ENCODE measurements at regions not wholly inside any gene's neighbourhood (a gene's known extent, or its start where the extent isn't known, plus 50 kb on each side); places are given as distances from the start of the nearest gene placed in this dataset.
A peak's percentile ranks its signal among the peaks of the same experiment; 100 is the strongest.

- Histone ChIP-seq H3K4me3 (no peak overlapping the region), H4K20me1 (replicated peaks; ENCODE audit: insufficient read depth) (no peaks in the 10 kb centered on the region), H3K27ac (ENCODE audit: low read depth) (no peak overlapping the region), H2AFZ (peak overlapping the region; percentile 70; the same call in 1 of the 2 replicates), H3K79me2 (replicated peaks; ENCODE audit: insufficient read depth) (no peaks in the 10 kb centered on the region), H3K36me3 (ENCODE audit: insufficient read depth) (no peaks in the 10 kb centered on the region), H3F3A (replicated peaks; ENCODE audit: low read depth) (no peaks in the 10 kb centered on the region), H3K4me2 (no peak overlapping the region), H3K27me3 (ENCODE audit: insufficient read depth) (no peaks in the 10 kb centered on the region), H3K9me2 (ENCODE audit: insufficient read depth) (no peaks in the 10 kb centered on the region), H3K4me1 (ENCODE audit: insufficient read depth) (no peaks in the 10 kb centered on the region)
- no peaks in the 10 kb centered on the region for H3K9me3 Mint-ChIP-seq
- H3K4me3 Mint-ChIP-seq, result no peak overlapping the region
- H3K4me1 Mint-ChIP-seq, result peaks cover 4% of the 10 kb centered on the region; the same call in 2 of the 3 replicates
- H3K36me3 Mint-ChIP-seq (ENCODE audit: low read depth), result no peaks in the 10 kb centered on the region
- H3K27me3 Mint-ChIP-seq (ENCODE audit: insufficient read depth, low read depth, poor library complexity), result no peaks in the 10 kb centered on the region
- DNase-seq (ENCODE audit: low spot score), result no peak
- no peak for ATAC-seq
- no peak for TF ChIP-seq REST (IDR thresholded peaks at IDR 0.05; ENCODE audit: unreplicated experiment)
- no peak overlapping the region for H3K27ac Mint-ChIP-seq
Observed at GRCh38 chr13:44242766-44243165, 130.9 kb upstream of the SERP2 start.

- no peaks in the 10 kb centered on the region for H3K27me3 Mint-ChIP-seq (ENCODE audit: insufficient read depth, low read depth, poor library complexity)
- no peaks in the 10 kb centered on the region for H3K36me3 ChIP-seq (ENCODE audit: insufficient read depth)
Observed at GRCh38 chr13:44243198-44243857, 130.3 kb upstream of the SERP2 start.

More at GRCh38 chr13:44243198-44243857, 130.3 kb upstream of the SERP2 start:
- Histone ChIP-seq H3F3A (replicated peaks; ENCODE audit: low read depth) (no peaks in the 10 kb centered on the region), H2AFZ (peak overlapping the region; percentile 70; the same call in 1 of the 2 replicates), H3K27me3 (ENCODE audit: insufficient read depth) (no peaks in the 10 kb centered on the region), H3K4me3 (no peak overlapping the region), H3K79me2 (replicated peaks; ENCODE audit: insufficient read depth) (no peaks in the 10 kb centered on the region), H3K9me2 (ENCODE audit: insufficient read depth) (no peaks in the 10 kb centered on the region), H3K4me2 (no peak overlapping the region), H3K4me1 (ENCODE audit: insufficient read depth) (no peaks in the 10 kb centered on the region), H3K27ac (ENCODE audit: low read depth) (no peak overlapping the region), H4K20me1 (replicated peaks; ENCODE audit: insufficient read depth) (no peaks in the 10 kb centered on the region)
- ATAC-seq (peak; percentile 99), DNase-seq (ENCODE audit: low spot score) (peak; percentile 81)
- H3K4me3 Mint-ChIP-seq, result no peak overlapping the region
- H3K27ac Mint-ChIP-seq, result no peak overlapping the region
- no peaks in the 10 kb centered on the region for H3K9me3 Mint-ChIP-seq
- TF ChIP-seq STAT1 (IDR thresholded peaks at IDR 0.05; ENCODE audit: unreplicated experiment), result no peak
- TF ChIP-seq EZH2 (IDR thresholded peaks at IDR 0.05; ENCODE audit: low read depth, unreplicated experiment), result no peak
- no peak for TF ChIP-seq CREB1 (CRISPR knock-in tag; IDR thresholded peaks at IDR 0.05; ENCODE audit: low read depth)
- no peak for TF ChIP-seq POLR2AphosphoS5 (IDR thresholded peaks at IDR 0.05; ENCODE audit: low read depth)
- TF ChIP-seq CTCF (conservative IDR thresholded peaks at IDR 0.05; ENCODE audit: low read depth in 2 of 2), result peak; percentile 70 to 93
- no peak for TF ChIP-seq JUNB (IDR thresholded peaks at IDR 0.05; ENCODE audit: unreplicated experiment)
- peaks cover 4% of the 10 kb centered on the region; the same call in 2 of the 3 replicates for H3K4me1 Mint-ChIP-seq
- no peaks in the 10 kb centered on the region for H3K36me3 Mint-ChIP-seq (ENCODE audit: low read depth)
